IMR-90 (cell line): ENCODE measurements at regions not wholly inside any gene's neighbourhood (a gene's known extent, or its start where the extent isn't known, plus 50 kb on each side); places are given as distances from the start of the nearest gene placed in this dataset.

ENCODE experiments used
- ATAC-seq: fragments of 200-7000 bp; cut with Tn5 transposase; 2 replicates; pipeline ENCODE4 v1.9.1; 2020; ENCODE audit warnings: low read depth, mild to moderate bottlenecking, moderate library complexity
- BruUV-seq: library from RNA; stranded (reverse); fragments of 400-500 nt; replicated peaks from 2 replicates; lab custom pipeline; 2021; lab: Mats Ljungman, UMichigan
- CTCF ChIA-PET: fragments of 300-600 bp; formaldehyde crosslinking; extraction: SDS; loops from one replicate; lab custom pipeline; 2021; ENCODE audit warnings: antibody characterized with exemption; lab: Yijun Ruan, JAX
- POLR2A ChIA-PET: fragments of 300-600 bp; sonication (Branson Sonifier 250); formaldehyde crosslinking; loops from one replicate; lab custom pipeline; 2022; ENCODE audit warnings: antibody characterized with exemption; ENCODE audit not compliant: unreplicated experiment; lab: Charles Lee
- DNase-seq: peaks from one replicate; pipeline ENCODE4 v3.0.0; 2013
- H2AFZ ChIP-seq: replicated peaks from 2 replicates; pipeline ENCODE3; 2013; ENCODE audit warnings: low read length, mild to moderate bottlenecking; ENCODE audit not compliant: poor library complexity
- H2AK5ac ChIP-seq: 2 replicates; pipeline ENCODE4 v1.6.1; 2013; ENCODE audit warnings: low read depth, low read length, inconsistent platforms
- H2AK9ac ChIP-seq: replicated peaks from 2 replicates; pipeline ENCODE3; 2013; ENCODE audit warnings: mild to moderate bottlenecking, low read depth, low read length, moderate library complexity; ENCODE audit not compliant: poor library complexity
- H2BK120ac ChIP-seq: 2 replicates; pipeline ENCODE4 v1.6.1; 2013; ENCODE audit warnings: low read depth, low read length, inconsistent platforms
- H2BK15ac ChIP-seq: 3 replicates; pipeline ENCODE4 v1.6.1; 2013; ENCODE audit warnings: low read depth, low read length, inconsistent platforms
- H2BK20ac ChIP-seq: 2 replicates; pipeline ENCODE4 v1.6.1; 2013; ENCODE audit warnings: low read depth, mild to moderate bottlenecking, inconsistent platforms, low read length, moderate library complexity
- H2BK5ac ChIP-seq: 2 replicates; pipeline ENCODE4 v1.6.1; 2013; ENCODE audit warnings: mild to moderate bottlenecking, low read depth, low read length, inconsistent platforms; ENCODE audit not compliant: poor library complexity, severe bottlenecking
- H3K14ac ChIP-seq: replicated peaks from 2 replicates; pipeline ENCODE4 v1.6.1; 2013; ENCODE audit warnings: low read depth, low read length, inconsistent platforms
- H3K18ac ChIP-seq: 2 replicates; pipeline ENCODE4 v1.6.1; 2013; ENCODE audit warnings: low read depth, low read length, control low read depth
- H3K23ac ChIP-seq: 2 replicates; pipeline ENCODE4 v1.6.1; 2013; ENCODE audit warnings: low read depth, low read length, inconsistent platforms
- H3K27ac ChIP-seq: 2 replicates; pipeline ENCODE4 v1.5.1; 2013; ENCODE audit warnings: mild to moderate bottlenecking, control low read depth, low read length; ENCODE audit not compliant: insufficient read depth
- H3K27me3 ChIP-seq: 2 replicates; pipeline ENCODE4 v1.6.1; 2013; ENCODE audit warnings: low read length; ENCODE audit not compliant: control insufficient read depth, insufficient read depth
- H3K36me3 ChIP-seq: 2 replicates; pipeline ENCODE4 v1.6.1; 2013; ENCODE audit warnings: low read length, mixed read lengths; ENCODE audit not compliant: control insufficient read depth, insufficient read depth
- H3K4ac ChIP-seq: 2 replicates; pipeline ENCODE4 v1.6.1; 2013; ENCODE audit warnings: low read depth, low read length, inconsistent platforms
- H3K4me1 ChIP-seq: 2 replicates; pipeline ENCODE4 v1.6.1; 2013; ENCODE audit warnings: low read length, mixed read lengths; ENCODE audit not compliant: control insufficient read depth, insufficient read depth
- H3K4me2 ChIP-seq: 2 replicates; pipeline ENCODE4 v1.6.1; 2013; ENCODE audit warnings: low read depth, mild to moderate bottlenecking, control low read depth, low read length, moderate library complexity
- H3K4me3 ChIP-seq: 2 replicates; pipeline ENCODE4 v1.5.1; 2013; ENCODE audit warnings: low read depth, mild to moderate bottlenecking, control low read depth, low read length, moderate library complexity; ENCODE audit not compliant: insufficient read depth
- H3K56ac ChIP-seq: 2 replicates; pipeline ENCODE4 v1.6.1; 2013; ENCODE audit warnings: low read length, inconsistent platforms; ENCODE audit not compliant: insufficient read depth; ENCODE audit errors: extremely low read depth
- H3K79me1 ChIP-seq, 2 experiments: 2 replicates each; pipeline ENCODE4 v1.6.1; 2013; ENCODE audit warnings: low read length in 2 of 2, inconsistent platforms in 1 of 2, low read depth in 1 of 2
- H3K9ac ChIP-seq: 2 replicates; pipeline ENCODE4 v1.6.1; 2013; ENCODE audit warnings: low read depth, low read length, control low read depth
- H3K9me1 ChIP-seq: 2 replicates; pipeline ENCODE4 v1.6.1; 2013; ENCODE audit warnings: low read length, inconsistent platforms; ENCODE audit not compliant: insufficient read depth
- H3K9me3 ChIP-seq: 2 replicates; pipeline ENCODE4 v1.6.1; 2013; ENCODE audit warnings: low read length; ENCODE audit not compliant: control insufficient read depth, insufficient read depth
- H4K20me1 ChIP-seq: 2 replicates; pipeline ENCODE4 v1.6.1; 2013; ENCODE audit warnings: low read length, inconsistent platforms; ENCODE audit not compliant: insufficient read depth
- H4K5ac ChIP-seq: 2 replicates; pipeline ENCODE4 v1.6.1; 2013; ENCODE audit warnings: mild to moderate bottlenecking, low read depth, low read length, control low read depth
- H4K8ac ChIP-seq, 2 experiments: 2 replicates each; pipeline ENCODE4 v1.6.1; 2013; ENCODE audit warnings: low read depth in 2 of 2, low read length in 2 of 2, control low read depth in 1 of 2, inconsistent platforms in 1 of 2
- H4K91ac ChIP-seq: 2 replicates; pipeline ENCODE4 v1.6.1; 2013; ENCODE audit warnings: low read depth, low read length, inconsistent platforms; ENCODE audit not compliant: insufficient read depth
- BHLHE40 ChIP-seq: fragments of 150-350 bp; IDR thresholded peaks from 2 replicates; pipeline ENCODE4 v1.6.1; 2016; ENCODE audit warnings: mild to moderate bottlenecking, low read depth, low read length
- CEBPB ChIP-seq: IDR thresholded peaks from 2 replicates; pipeline ENCODE4 v1.6.1; 2012; ENCODE audit warnings: low read depth, low read length, improper control_type of control experiment
- CHD1 ChIP-seq: IDR thresholded peaks from 2 replicates; pipeline ENCODE4 v1.6.1; 2012; ENCODE audit warnings: low read depth, low read length, improper control_type of control experiment
- CTCF ChIP-seq: conservative IDR thresholded peaks from 2 replicates; pipeline ENCODE4 v1.5.1; 2012; ENCODE audit warnings: mild to moderate bottlenecking, low read depth, low read length, improper control_type of control experiment
- ELK1 ChIP-seq: fragments of 150-350 bp; IDR thresholded peaks from 2 replicates; pipeline ENCODE4 v1.6.1; 2016; ENCODE audit warnings: low read depth, mild to moderate bottlenecking, low read length, moderate library complexity, borderline replicate concordance
- FOS ChIP-seq: fragments of 150-350 bp; IDR thresholded peaks from 2 replicates; pipeline ENCODE4 v1.6.1; 2016; ENCODE audit warnings: low read depth, low read length
- MAFK ChIP-seq: IDR thresholded peaks from 2 replicates; pipeline ENCODE4 v1.6.1; 2012; ENCODE audit warnings: low read depth, low read length, improper control_type of control experiment
- MAZ ChIP-seq: IDR thresholded peaks from 2 replicates; pipeline ENCODE4 v1.6.1; 2012; ENCODE audit warnings: low read depth, mild to moderate bottlenecking, low read length, improper control_type of control experiment, moderate library complexity, borderline replicate concordance
- MXI1 ChIP-seq: IDR thresholded peaks from 2 replicates; pipeline ENCODE4 v1.6.1; 2012; ENCODE audit warnings: low read depth, mild to moderate bottlenecking, low read length, moderate library complexity, borderline replicate concordance
- NFE2L2 ChIP-seq: fragments of 150-350 bp; IDR thresholded peaks from 2 replicates; pipeline ENCODE4 v1.6.1; 2016; ENCODE audit warnings: low read depth, mild to moderate bottlenecking, low read length
- POLR2A ChIP-seq: IDR thresholded peaks from 2 replicates; pipeline ENCODE4 v1.6.1; 2012; ENCODE audit warnings: mild to moderate bottlenecking, low read depth, low read length
- RAD21 ChIP-seq: IDR thresholded peaks from 2 replicates; pipeline ENCODE4 v1.6.1; 2012; ENCODE audit warnings: low read length, improper control_type of control experiment
- RCOR1 ChIP-seq: IDR thresholded peaks from 2 replicates; pipeline ENCODE4 v1.6.1; 2012; ENCODE audit warnings: mild to moderate bottlenecking, low read length, improper control_type of control experiment; ENCODE audit not compliant: insufficient replicate concordance
- RFX5 ChIP-seq: IDR thresholded peaks from 2 replicates; pipeline ENCODE4 v1.8.0; 2012; ENCODE audit warnings: low read depth, mild to moderate bottlenecking, low read length, moderate library complexity
- SMC3 ChIP-seq: fragments of 150-350 bp; IDR thresholded peaks from 2 replicates; pipeline ENCODE4 v1.6.1; 2016; ENCODE audit warnings: low read depth, mild to moderate bottlenecking, antibody characterized with exemption, low read length, moderate library complexity
- WGBS, 2 experiments: methylation state at CpG; one replicate each; pipeline versions ENCODE4 v1.1.5 to v1.1.7; 2013; ENCODE audit warnings: missing lambda C conversion rate in 2 of 2; ENCODE audit not compliant: insufficient read length in 1 of 2; ENCODE audit errors: extremely low coverage in 2 of 2; 5-methylcytosine and 5-hydroxymethylcytosine counted together
- dilution Hi-C: fragments of 300-500 bp; cut with HindIII; formaldehyde crosslinking; loops from one replicate; pipeline ENCODE4 v1.14.3; 2018; ENCODE audit warnings: low sequenced_read_pairs; ENCODE audit not compliant: unreplicated experiment
- in situ Hi-C: fragments of 300-500 bp; cut with MboI; formaldehyde crosslinking; loops from 3 replicates; pipeline ENCODE4 v1.14.3; 2019; ENCODE audit warnings: low sequenced_read_pairs, inconsistent platforms, mixed read lengths
- intact Hi-C: fragments of 100-400 bp; cut with micrococcal nuclease; formaldehyde crosslinking; loops from 2 replicates; pipeline ENCODE4 v1.10.0; 2022
- TF ChIP-seq, protein P1 (sequence below): fragments of 150-350 bp; IDR thresholded peaks from 2 replicates; pipeline ENCODE4 v1.6.1; 2017; ENCODE audit warnings: mild to moderate bottlenecking, antibody characterized with exemption, low read length, low read depth

DNA sequence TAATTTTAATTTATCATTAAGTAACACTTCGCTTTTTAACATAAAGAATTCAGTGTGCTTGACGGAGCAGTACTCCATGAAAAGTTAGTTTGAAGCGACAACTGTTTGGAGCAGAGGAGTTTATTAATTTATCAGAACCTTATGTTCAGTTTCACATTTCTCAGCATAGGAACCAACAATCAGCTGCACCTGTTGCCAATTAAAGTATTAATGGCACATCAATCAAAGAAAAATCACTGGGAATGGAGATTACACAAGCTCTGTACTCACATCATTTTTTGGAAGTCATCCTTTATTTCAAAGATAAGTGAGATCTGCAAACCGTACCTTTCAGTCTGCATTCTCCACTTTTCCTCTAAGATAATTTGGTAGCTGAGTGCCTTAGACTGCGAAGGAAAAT lies 344.6 kb downstream of the LMO4 start:
- H3K14ac ChIP-seq = no peak overlapping the region
- dilution Hi-C loops (no loop called here), intact Hi-C loops (no loop called here), in situ Hi-C loops (no loop called here)
- no peak overlapping the region for H3K9ac ChIP-seq
- no peak overlapping the region for H2BK5ac ChIP-seq
- no peaks in the 10 kb centered on the region for H3K27me3 ChIP-seq
- CTCF ChIA-PET = interaction anchor here (1.1 kb wide), 1 partner anchor 280 kb away, joined by 6 read pairs; no protein-coding TSS in a partner anchor
- no peak overlapping the region for H2AK9ac ChIP-seq
- WGBS, 2 experiments = no CpG with 5 or more reads among the region's 5 CpGs
- no peak overlapping the region for H4K5ac ChIP-seq
- no peak overlapping the region for H2AK5ac ChIP-seq
- H4K20me1 ChIP-seq = no peaks in the 10 kb centered on the region
- no peaks in the 10 kb centered on the region for H3K36me3 ChIP-seq
- no peak overlapping the region for H3K4me2 ChIP-seq
- no peak overlapping the region for H3K18ac ChIP-seq
- H2AFZ ChIP-seq = no peak overlapping the region
- DNase-seq (no peak), ATAC-seq (no peak)
- no peak overlapping the region for H3K4ac ChIP-seq
- no peak overlapping the region for H2BK20ac ChIP-seq
- H3K4me3 ChIP-seq = no peak overlapping the region
- no peaks in the 10 kb centered on the region for H3K9me1 ChIP-seq
- no peak overlapping the region for H2BK15ac ChIP-seq
- no peak overlapping the region for H4K8ac ChIP-seq
- POLR2A ChIA-PET = no interaction called here
- H3K4me1 ChIP-seq = no peaks in the 10 kb centered on the region
- TF ChIP-seq RCOR1 (no peak), CEBPB (no peak), MXI1 (no peak), POLR2A (no peak), MAFK (no peak), MAZ (no peak), SMC3 (no peak), RFX5 (no peak), CHD1 (no peak), NFE2L2 (no peak), BHLHE40 (no peak), ELK1 (no peak), CTCF (no peak), FOS (no peak), RAD21 (no peak)
- TF ChIP-seq, protein P1, sequence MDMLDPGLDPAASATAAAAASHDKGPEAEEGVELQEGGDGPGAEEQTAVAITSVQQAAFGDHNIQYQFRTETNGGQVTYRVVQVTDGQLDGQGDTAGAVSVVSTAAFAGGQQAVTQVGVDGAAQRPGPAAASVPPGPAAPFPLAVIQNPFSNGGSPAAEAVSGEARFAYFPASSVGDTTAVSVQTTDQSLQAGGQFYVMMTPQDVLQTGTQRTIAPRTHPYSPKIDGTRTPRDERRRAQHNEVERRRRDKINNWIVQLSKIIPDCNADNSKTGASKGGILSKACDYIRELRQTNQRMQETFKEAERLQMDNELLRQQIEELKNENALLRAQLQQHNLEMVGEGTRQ = no peak
- BruUV-seq = no TSS peak
- no peaks in the 10 kb centered on the region for H3K79me1 ChIP-seq
- no peak overlapping the region for H3K23ac ChIP-seq
- no peak overlapping the region for H3K27ac ChIP-seq
- no peaks in the 10 kb centered on the region for H3K9me3 ChIP-seq
- no peak overlapping the region for H4K91ac ChIP-seq
- no peak overlapping the region for H2BK120ac ChIP-seq
- H3K56ac ChIP-seq = no peak overlapping the region
